Keratinocyte (primary cell): ENCODE measurements at regions not wholly inside any gene's neighbourhood (a gene's known extent, or its start where the extent isn't known, plus 50 kb on each side); places are given as distances from the start of the nearest gene placed in this dataset.

Source experiments
- DNase-seq: peaks from one replicate; pipeline ENCODE4 v3.0.0-alpha.2; 2011; ENCODE audit warnings: low read depth, missing footprints, low spot score
- FAIRE-seq: peaks from 2 replicates; lab custom pipeline; 2011; peaks lifted over from hg19 to GRCh38; lab: Jason Lieb, UNC
- H2AFZ ChIP-seq: 2 replicates; pipeline ENCODE4 v1.6.0; 2012; ENCODE audit warnings: low read length, control low read depth, inconsistent platforms; ENCODE audit not compliant: control insufficient read depth
- H3K27ac ChIP-seq: 2 replicates; pipeline ENCODE4 v1.5.1; 2011; ENCODE audit warnings: low read length; ENCODE audit not compliant: control insufficient read depth, insufficient read depth
- H3K27me3 ChIP-seq: 3 replicates; pipeline ENCODE4 v1.6.0; 2011; ENCODE audit warnings: low read length; ENCODE audit not compliant: control insufficient read depth, insufficient read depth; ENCODE audit errors: extremely low read depth
- H3K36me3 ChIP-seq, 2 experiments: 2 replicates in 1 of 2; 3 replicates in 1 of 2; pipeline ENCODE4 v1.5.1; 2011; ENCODE audit warnings: low read length in 2 of 2, mild to moderate bottlenecking in 1 of 2; ENCODE audit not compliant: control insufficient read depth in 2 of 2, insufficient read depth in 2 of 2; ENCODE audit errors: extremely low read depth in 1 of 2
- H3K4me1 ChIP-seq: 3 replicates; pipeline ENCODE4 v1.5.1; 2011; ENCODE audit warnings: low read length; ENCODE audit not compliant: control insufficient read depth, insufficient read depth; ENCODE audit errors: extremely low read depth
- H3K4me2 ChIP-seq: 3 replicates; pipeline ENCODE4 v1.6.0; 2011; ENCODE audit warnings: low read depth, low read length; ENCODE audit not compliant: control insufficient read depth, insufficient read depth; ENCODE audit errors: extremely low read depth
- H3K4me3 ChIP-seq, 3 experiments: fragments of 200-600 bp in 1 of 3; sonication (generic) in 1 of 3; 2 replicates in 2 of 3; 3 replicates in 1 of 3; pipeline ENCODE4 v1.5.1; 2011 to 2016; ENCODE audit warnings: low read length in 3 of 3, mild to moderate bottlenecking in 3 of 3, control low read depth in 2 of 3, inconsistent platforms in 1 of 3, low read depth in 1 of 3, mixed read lengths in 1 of 3, mixed run types in 1 of 3, moderate library complexity in 1 of 3; ENCODE audit not compliant: control insufficient read depth in 2 of 3, insufficient read depth in 2 of 3; ENCODE audit errors: extremely low read depth in 1 of 3
- H3K79me2 ChIP-seq: 2 replicates; pipeline ENCODE4 v1.6.0; 2012; ENCODE audit warnings: low read length; ENCODE audit not compliant: control insufficient read depth, insufficient read depth
- H3K9ac ChIP-seq: 3 replicates; pipeline ENCODE4 v1.6.0; 2011; ENCODE audit warnings: low read length; ENCODE audit not compliant: control insufficient read depth, insufficient read depth; ENCODE audit errors: extremely low read depth
- H3K9me1 ChIP-seq: 3 replicates; pipeline ENCODE4 v1.6.0; 2011; ENCODE audit warnings: low read length; ENCODE audit not compliant: control insufficient read depth, insufficient read depth; ENCODE audit errors: extremely low read depth
- H3K9me3 ChIP-seq: 2 replicates; pipeline ENCODE4 v1.5.1; 2012; ENCODE audit warnings: low read depth, low read length; ENCODE audit not compliant: control insufficient read depth
- H4K20me1 ChIP-seq: 3 replicates; pipeline ENCODE4 v1.6.0; 2011; ENCODE audit warnings: low read length; ENCODE audit not compliant: control insufficient read depth, insufficient read depth; ENCODE audit errors: extremely low read depth
- EZH2 ChIP-seq: IDR thresholded peaks from one replicate; pipeline ENCODE4 v1.6.1; 2012; ENCODE audit warnings: inconsistent platforms, mild to moderate bottlenecking, low read length, moderate library complexity
- dilution Hi-C: fragments of 300-500 bp; cut with MboI; formaldehyde crosslinking; loops from one replicate; pipeline ENCODE4 v1.7.0; 2020; ENCODE audit warnings: low sequenced_read_pairs; ENCODE audit not compliant: extremely low pct_ligation_motif_present
- TF ChIP-seq, protein P1 (sequence below), 3 experiments: IDR thresholded peaks in 1 of 3; conservative IDR thresholded peaks in 1 of 3; optimal IDR thresholded peaks in 1 of 3; 2 replicates in 2 of 3; 3 replicates in 1 of 3; pipeline versions ENCODE3 to v1.5.1; 2011; ENCODE audit warnings: low read length in 3 of 3, mild to moderate bottlenecking in 3 of 3, moderate library complexity in 2 of 3, control low read depth in 1 of 3, inconsistent platforms in 1 of 3; ENCODE audit not compliant: insufficient read depth in 2 of 3; ENCODE audit errors: extremely low read depth in 1 of 3

DNA sequence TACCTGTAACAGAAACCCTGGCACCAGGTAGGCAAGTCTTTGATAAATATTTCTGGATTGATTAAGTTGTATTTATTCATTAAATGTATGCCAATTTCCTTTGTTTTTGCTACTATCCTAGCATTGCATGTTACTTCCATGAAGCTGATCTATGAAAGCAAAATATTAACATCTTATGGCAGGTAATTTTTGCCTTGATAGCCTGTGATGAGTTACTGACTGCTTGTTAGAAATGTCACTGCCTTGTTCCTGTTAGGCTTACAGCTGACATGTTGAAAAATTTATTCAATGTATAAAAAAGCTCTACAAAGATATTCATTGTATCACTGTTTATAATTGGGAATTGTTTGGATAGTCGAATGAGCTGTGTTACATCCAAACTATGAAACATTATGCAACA, 830.1 kb downstream of the TUSC7 start:
- Histone ChIP-seq H2AFZ (no peak overlapping the region), H3K4me3 (no peak overlapping the region), H3K36me3 (no peaks in the 10 kb centered on the region), H3K4me2 (no peak overlapping the region), H3K4me1 (no peaks in the 10 kb centered on the region), H3K9me3 (no peaks in the 10 kb centered on the region), H3K27ac (no peak overlapping the region), H3K9ac (no peak overlapping the region), H3K27me3 (no peaks in the 10 kb centered on the region), H4K20me1 (no peaks in the 10 kb centered on the region), H3K79me2 (no peaks in the 10 kb centered on the region), H3K9me1 (no peaks in the 10 kb centered on the region)
- DNase-seq = no peak
- FAIRE-seq = no peak
- TF ChIP-seq, protein P1, sequence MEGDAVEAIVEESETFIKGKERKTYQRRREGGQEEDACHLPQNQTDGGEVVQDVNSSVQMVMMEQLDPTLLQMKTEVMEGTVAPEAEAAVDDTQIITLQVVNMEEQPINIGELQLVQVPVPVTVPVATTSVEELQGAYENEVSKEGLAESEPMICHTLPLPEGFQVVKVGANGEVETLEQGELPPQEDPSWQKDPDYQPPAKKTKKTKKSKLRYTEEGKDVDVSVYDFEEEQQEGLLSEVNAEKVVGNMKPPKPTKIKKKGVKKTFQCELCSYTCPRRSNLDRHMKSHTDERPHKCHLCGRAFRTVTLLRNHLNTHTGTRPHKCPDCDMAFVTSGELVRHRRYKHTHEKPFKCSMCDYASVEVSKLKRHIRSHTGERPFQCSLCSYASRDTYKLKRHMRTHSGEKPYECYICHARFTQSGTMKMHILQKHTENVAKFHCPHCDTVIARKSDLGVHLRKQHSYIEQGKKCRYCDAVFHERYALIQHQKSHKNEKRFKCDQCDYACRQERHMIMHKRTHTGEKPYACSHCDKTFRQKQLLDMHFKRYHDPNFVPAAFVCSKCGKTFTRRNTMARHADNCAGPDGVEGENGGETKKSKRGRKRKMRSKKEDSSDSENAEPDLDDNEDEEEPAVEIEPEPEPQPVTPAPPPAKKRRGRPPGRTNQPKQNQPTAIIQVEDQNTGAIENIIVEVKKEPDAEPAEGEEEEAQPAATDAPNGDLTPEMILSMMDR (optimal IDR thresholded peaks at IDR 0.05 in 1 of 3, IDR thresholded peaks at IDR 0.05 in 1 of 3, conservative IDR thresholded peaks at IDR 0.05 in 1 of 3; ENCODE audit: extremely low read depth in 1 of 3, insufficient read depth in 2 of 3, low read length in 3 of 3) = no peak
- TF ChIP-seq EZH2 = no peak
- dilution Hi-C loops = no loop called here

DNA sequence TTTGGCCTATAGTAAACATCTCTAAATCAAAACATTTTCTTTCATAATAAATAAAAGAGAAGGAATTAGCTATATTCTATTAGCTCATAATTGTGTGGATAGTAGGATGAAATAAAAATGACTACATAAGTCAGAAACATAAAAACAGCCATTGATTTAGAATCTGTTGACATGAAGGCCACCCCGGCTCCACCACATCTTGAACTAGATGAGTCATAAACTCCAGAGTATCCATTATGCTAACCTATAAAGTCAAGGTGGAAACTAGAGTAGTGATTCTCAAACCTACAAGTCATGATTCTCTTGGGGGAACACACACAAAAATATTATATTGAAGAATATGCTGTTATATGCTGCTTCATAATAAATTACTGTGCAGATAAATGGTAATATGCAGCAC, 831.0 kb downstream of the TUSC7 start:
- Histone ChIP-seq H3K9me1 (no peaks in the 10 kb centered on the region), H3K27me3 (no peaks in the 10 kb centered on the region), H3K9ac (no peak overlapping the region), H3K36me3 (no peaks in the 10 kb centered on the region), H3K27ac (no peak overlapping the region), H3K4me2 (no peak overlapping the region), H3K79me2 (no peaks in the 10 kb centered on the region), H3K4me1 (no peaks in the 10 kb centered on the region), H2AFZ (no peak overlapping the region), H4K20me1 (no peaks in the 10 kb centered on the region), H3K9me3 (no peaks in the 10 kb centered on the region), H3K4me3 (no peak overlapping the region)
- FAIRE-seq (no peak), DNase-seq (no peak)
- dilution Hi-C loops = no loop called here
- TF ChIP-seq, protein P1 (optimal IDR thresholded peaks at IDR 0.05 in 1 of 3, IDR thresholded peaks at IDR 0.05 in 1 of 3, conservative IDR thresholded peaks at IDR 0.05 in 1 of 3; ENCODE audit: extremely low read depth in 1 of 3, insufficient read depth in 2 of 3, low read length in 3 of 3) = no peak
- TF ChIP-seq EZH2 = no peak
